Peyer's patch (tissue), 4 donors: ENCODE measurements at regions not wholly inside any gene's neighbourhood (a gene's known extent, or its start where the extent isn't known, plus 50 kb on each side); places are given as distances from the start of the nearest gene placed in this dataset.
A peak's percentile ranks its signal among the peaks of the same experiment; 100 is the strongest.

ENCODE experiments used
- DNase-seq, 3 donors: peaks; one replicate each; pipeline ENCODE4 v3.0.0-alpha.2; 2017 to 2019
- H3K27ac ChIP-seq, 4 donors: fragments of 200-600 bp; sonication (generic); one replicate each; pipeline ENCODE4 v1.5.1; 2016 to 2019
- H3K27me3 ChIP-seq, 2 donors: fragments of 200-600 bp; sonication (generic); one replicate each; pipeline ENCODE4 v1.5.1; 2019
- H3K36me3 ChIP-seq, 3 donors: fragments of 200-600 bp; sonication (generic); one replicate each; pipeline ENCODE4 v1.5.1; 2016 to 2019
- H3K4me1 ChIP-seq, 4 donors: fragments of 200-600 bp; sonication (generic); one replicate each; pipeline ENCODE4 v1.5.1; 2016 to 2019
- H3K4me3 ChIP-seq, 4 donors: fragments of 200-600 bp; sonication (generic); 1 replicate in 3 of 4; 2 replicates in 1 of 4; pipeline ENCODE4 v1.5.1; 2016 to 2019; ENCODE audit warnings: mild to moderate bottlenecking in 1 of 4
- H3K9me3 ChIP-seq, 4 donors: fragments of 200-600 bp; sonication (generic); one replicate each; pipeline ENCODE4 v1.5.1; 2016 to 2019; ENCODE audit warnings: mild to moderate bottlenecking in 1 of 4
- POLR2A ChIP-seq, 2 donors: fragments of 450-650 bp; IDR thresholded peaks; one replicate each; pipeline ENCODE4 v1.5.1; 2017; ENCODE audit warnings: antibody characterized with exemption in 2 of 2, mild to moderate bottlenecking in 2 of 2, moderate library complexity in 2 of 2
- TF ChIP-seq, protein P1 (sequence below), 6 experiments: fragments of 450-650 bp in 4 of 6; fragments of 200-600 bp in 2 of 6; sonication (generic) in 1 of 6; IDR thresholded peaks; one replicate each; pipeline ENCODE4 v1.5.1; 2017 to 2019; ENCODE audit warnings: antibody characterized with exemption in 6 of 6, mild to moderate bottlenecking in 3 of 6, moderate library complexity in 1 of 6

- Histone ChIP-seq H3K4me1 (no peaks in the 10 kb centered on the region), H3K36me3 (no peaks in the 10 kb centered on the region), H3K27me3 (no peaks in the 10 kb centered on the region), H3K4me3 (no peak overlapping the region), H3K9me3 (no peaks in the 10 kb centered on the region), H3K27ac (no peak overlapping the region)
- no peak for TF ChIP-seq POLR2A (IDR thresholded peaks at IDR 0.05)
- TF ChIP-seq, protein P1, sequence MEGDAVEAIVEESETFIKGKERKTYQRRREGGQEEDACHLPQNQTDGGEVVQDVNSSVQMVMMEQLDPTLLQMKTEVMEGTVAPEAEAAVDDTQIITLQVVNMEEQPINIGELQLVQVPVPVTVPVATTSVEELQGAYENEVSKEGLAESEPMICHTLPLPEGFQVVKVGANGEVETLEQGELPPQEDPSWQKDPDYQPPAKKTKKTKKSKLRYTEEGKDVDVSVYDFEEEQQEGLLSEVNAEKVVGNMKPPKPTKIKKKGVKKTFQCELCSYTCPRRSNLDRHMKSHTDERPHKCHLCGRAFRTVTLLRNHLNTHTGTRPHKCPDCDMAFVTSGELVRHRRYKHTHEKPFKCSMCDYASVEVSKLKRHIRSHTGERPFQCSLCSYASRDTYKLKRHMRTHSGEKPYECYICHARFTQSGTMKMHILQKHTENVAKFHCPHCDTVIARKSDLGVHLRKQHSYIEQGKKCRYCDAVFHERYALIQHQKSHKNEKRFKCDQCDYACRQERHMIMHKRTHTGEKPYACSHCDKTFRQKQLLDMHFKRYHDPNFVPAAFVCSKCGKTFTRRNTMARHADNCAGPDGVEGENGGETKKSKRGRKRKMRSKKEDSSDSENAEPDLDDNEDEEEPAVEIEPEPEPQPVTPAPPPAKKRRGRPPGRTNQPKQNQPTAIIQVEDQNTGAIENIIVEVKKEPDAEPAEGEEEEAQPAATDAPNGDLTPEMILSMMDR (IDR thresholded peaks at IDR 0.05) = no peak
- peak; percentile 14 to 51 (median 31) for DNase-seq
Observed at GRCh38 chr2:189254268-189254883, 74.8 kb upstream of the COL5A2 start.

DNA sequence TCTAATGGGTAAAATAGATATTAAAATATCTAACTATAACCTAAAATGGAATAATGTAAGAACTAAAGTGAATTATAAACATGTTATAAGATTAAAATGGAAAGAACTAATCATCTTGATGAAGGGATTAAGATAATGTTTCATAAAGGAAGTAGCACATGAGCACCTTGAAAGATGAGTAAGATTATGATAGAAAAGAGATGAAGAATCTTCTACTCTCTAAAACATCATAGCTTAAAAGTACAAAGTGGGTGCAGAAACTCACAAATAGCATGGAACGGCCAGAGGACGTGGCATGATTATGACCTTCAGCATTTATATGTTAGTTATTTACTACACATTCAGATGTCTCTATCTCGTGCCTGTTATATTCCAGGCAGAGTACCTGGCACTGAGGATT lies 76.2 kb upstream of the COL5A2 start:
- Histone ChIP-seq H3K4me1 (no peaks in the 10 kb centered on the region), H3K9me3 (no peaks in the 10 kb centered on the region), H3K27me3 (no peaks in the 10 kb centered on the region), H3K4me3 (no peak overlapping the region), H3K27ac (no peak overlapping the region), H3K36me3 (no peaks in the 10 kb centered on the region)
- TF ChIP-seq, protein P1 (IDR thresholded peaks at IDR 0.05) = no peak
- TF ChIP-seq POLR2A (IDR thresholded peaks at IDR 0.05) = no peak
- no peak for DNase-seq

GRCh38 chr2:189258616-189259365 lies 79.2 kb upstream of the COL5A2 start:
- no peak for TF ChIP-seq POLR2A (IDR thresholded peaks at IDR 0.05)
- TF ChIP-seq, protein P1 (IDR thresholded peaks at IDR 0.05) = no peak
- H3K9me3 ChIP-seq = no peaks in the 10 kb centered on the region
- DNase-seq = no peak
- no peaks in the 10 kb centered on the region for H3K4me1 ChIP-seq
- H3K36me3 ChIP-seq = no peaks in the 10 kb centered on the region
- no peaks in the 10 kb centered on the region for H3K27me3 ChIP-seq
- H3K27ac ChIP-seq = no peak overlapping the region
- H3K4me3 ChIP-seq = no peak overlapping the region

DNA sequence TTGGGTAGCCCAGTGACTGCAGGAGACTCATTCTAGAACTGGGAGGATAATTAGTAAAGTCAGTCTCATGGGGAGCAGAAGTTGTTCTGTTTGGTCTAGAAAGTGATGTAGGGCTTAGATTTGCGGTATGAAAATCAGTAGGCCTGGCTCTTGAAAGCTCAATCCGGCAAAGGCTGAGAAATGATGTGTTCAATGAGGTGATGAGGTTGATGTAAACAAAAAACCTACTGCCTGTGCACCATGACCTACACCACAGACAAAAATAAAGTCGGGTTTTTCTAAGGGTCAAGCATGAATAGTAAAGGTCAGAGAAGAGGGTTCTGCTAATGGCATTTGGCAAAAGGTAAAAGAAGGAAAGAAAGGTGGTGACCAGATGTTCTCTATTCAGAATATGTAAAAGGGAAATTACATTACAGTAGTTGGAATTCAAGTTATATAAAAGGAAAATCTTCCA lies 80.8 kb upstream of the COL5A2 start:
- H3K27ac ChIP-seq = no peak overlapping the region
- no peak for DNase-seq
- no peaks in the 10 kb centered on the region for H3K4me1 ChIP-seq
- no peak overlapping the region for H3K4me3 ChIP-seq
- TF ChIP-seq, protein P1 (IDR thresholded peaks at IDR 0.05) = no peak
- TF ChIP-seq POLR2A (IDR thresholded peaks at IDR 0.05) = no peak
- no peaks in the 10 kb centered on the region for H3K9me3 ChIP-seq
- H3K27me3 ChIP-seq = no peaks in the 10 kb centered on the region
- H3K36me3 ChIP-seq = no peaks in the 10 kb centered on the region

- DNase-seq = no peak
- Histone ChIP-seq H3K27ac (no peak overlapping the region), H3K9me3 (no peaks in the 10 kb centered on the region), H3K4me1 (no peaks in the 10 kb centered on the region), H3K27me3 (no peaks in the 10 kb centered on the region), H3K4me3 (no peak overlapping the region), H3K36me3 (no peaks in the 10 kb centered on the region)
- no peak for TF ChIP-seq POLR2A (IDR thresholded peaks at IDR 0.05)
- TF ChIP-seq, protein P1 (IDR thresholded peaks at IDR 0.05) = no peak
Observed at GRCh38 chr2:189261431-189261841, 81.9 kb upstream of the COL5A2 start.
